Ishikawa (cell line): ENCODE measurements at regions not wholly inside any gene's neighbourhood (a gene's known extent, or its start where the extent isn't known, plus 50 kb on each side); places are given as distances from the start of the nearest gene placed in this dataset.

Source experiments
- USF1 ChIP-seq: IDR thresholded peaks from 2 replicates; pipeline ENCODE4 v1.6.1; 2012
- YY1 ChIP-seq: IDR thresholded peaks from 2 replicates; pipeline ENCODE4 v1.6.1; 2012; ENCODE audit warnings: low read depth

GRCh38 chr5:57102189-57102904, 71.5 kb upstream of the GPBP1 start:
- TF ChIP-seq USF1 (no peak), YY1 (no peak)
